ENCODE measurements at regions not wholly inside any gene's neighbourhood (a gene's known extent, or its start where the extent isn't known, plus 50 kb on each side); places are given as distances from the start of the nearest gene placed in this dataset.

DNA sequence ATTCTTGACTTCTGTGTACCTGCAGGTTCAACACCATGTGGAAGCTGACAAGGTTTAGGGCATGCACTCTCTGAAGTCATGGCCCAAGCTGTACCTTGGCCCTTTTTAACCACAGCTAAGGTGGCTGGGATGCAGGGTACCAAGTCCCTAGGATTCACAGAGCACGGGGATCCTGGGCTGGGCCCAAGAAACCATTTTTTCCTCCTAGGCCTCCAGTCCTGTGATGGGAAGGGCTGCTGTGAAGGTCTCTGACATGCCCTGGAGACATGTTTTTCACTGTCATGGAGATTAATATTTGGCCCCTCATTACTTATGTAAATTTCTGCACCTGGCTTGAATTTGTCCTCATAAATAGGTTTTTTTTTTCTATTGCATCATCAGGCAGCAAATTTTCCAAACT, 937.5 kb upstream of the ROBO1 start:
- ATAC-seq, result no peak
- Histone ChIP-seq H3K9me3 (no peaks in the 10 kb centered on the region), H3K4me3 (no peak overlapping the region), H3K4me1 (no peaks in the 10 kb centered on the region), H3K27ac (no peak overlapping the region), H3K36me3 (no peaks in the 10 kb centered on the region), H3K27me3 (peaks cover 5% of the 10 kb centered on the region)
- TF ChIP-seq, protein P1, sequence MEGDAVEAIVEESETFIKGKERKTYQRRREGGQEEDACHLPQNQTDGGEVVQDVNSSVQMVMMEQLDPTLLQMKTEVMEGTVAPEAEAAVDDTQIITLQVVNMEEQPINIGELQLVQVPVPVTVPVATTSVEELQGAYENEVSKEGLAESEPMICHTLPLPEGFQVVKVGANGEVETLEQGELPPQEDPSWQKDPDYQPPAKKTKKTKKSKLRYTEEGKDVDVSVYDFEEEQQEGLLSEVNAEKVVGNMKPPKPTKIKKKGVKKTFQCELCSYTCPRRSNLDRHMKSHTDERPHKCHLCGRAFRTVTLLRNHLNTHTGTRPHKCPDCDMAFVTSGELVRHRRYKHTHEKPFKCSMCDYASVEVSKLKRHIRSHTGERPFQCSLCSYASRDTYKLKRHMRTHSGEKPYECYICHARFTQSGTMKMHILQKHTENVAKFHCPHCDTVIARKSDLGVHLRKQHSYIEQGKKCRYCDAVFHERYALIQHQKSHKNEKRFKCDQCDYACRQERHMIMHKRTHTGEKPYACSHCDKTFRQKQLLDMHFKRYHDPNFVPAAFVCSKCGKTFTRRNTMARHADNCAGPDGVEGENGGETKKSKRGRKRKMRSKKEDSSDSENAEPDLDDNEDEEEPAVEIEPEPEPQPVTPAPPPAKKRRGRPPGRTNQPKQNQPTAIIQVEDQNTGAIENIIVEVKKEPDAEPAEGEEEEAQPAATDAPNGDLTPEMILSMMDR (IDR thresholded peaks at IDR 0.05), result no peak
- TF ChIP-seq EP300 (IDR thresholded peaks at IDR 0.05), result no peak
- TF ChIP-seq POLR2AphosphoS5 (IDR thresholded peaks at IDR 0.05), result no peak
- TF ChIP-seq POLR2A (IDR thresholded peaks at IDR 0.05), result no peak
- 67 to 100% methylated on average over 1 of the region's 1 CpG for WGBS, 2 donors (ENCODE audit: low coverage in 1 of 2)

- H3K27ac ChIP-seq, result no peak overlapping the region
- no peaks in the 10 kb centered on the region for H3K27me3 ChIP-seq
- H3K4me3 ChIP-seq, result no peak overlapping the region
- H3K36me3 ChIP-seq, result no peaks in the 10 kb centered on the region
- H3K4me1 ChIP-seq, result no peaks in the 10 kb centered on the region
- 71% methylated on average over 1 of the region's 1 CpG for WGBS, 2 donors (ENCODE audit: low coverage in 1 of 2)
- H3K9me3 ChIP-seq, result no peaks in the 10 kb centered on the region
- TF ChIP-seq EP300 (IDR thresholded peaks at IDR 0.05) (no peak), POLR2A (IDR thresholded peaks at IDR 0.05) (no peak), POLR2AphosphoS5 (IDR thresholded peaks at IDR 0.05) (no peak)
- TF ChIP-seq, protein P1 (IDR thresholded peaks at IDR 0.05), result no peak
- ATAC-seq, result no peak
Measured at GRCh38 chr3:80701349-80701748, 933.6 kb upstream of the ROBO1 start.

DNA sequence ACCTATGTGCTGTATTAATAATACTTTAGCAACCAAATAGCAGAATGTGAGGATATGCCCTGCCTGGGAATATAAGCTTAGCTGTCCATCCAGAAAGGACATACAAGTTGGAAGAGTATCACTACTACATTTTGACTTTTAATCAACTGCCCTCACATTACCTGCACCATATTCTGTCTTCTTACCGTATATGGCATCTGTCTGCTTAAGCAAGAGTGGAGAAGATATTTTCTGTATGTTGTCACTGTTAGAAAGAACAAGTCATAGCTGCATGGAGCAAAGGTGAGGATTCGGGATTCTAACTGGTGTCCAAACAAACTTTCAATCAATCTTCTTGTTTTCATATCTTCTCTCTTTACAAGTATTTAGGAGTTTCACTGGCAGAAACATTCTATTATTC, 929.5 kb upstream of the ROBO1 start:
- no peaks in the 10 kb centered on the region for H3K36me3 ChIP-seq
- 66 to 67% methylated on average over 2 of the region's 2 CpGs for WGBS, 2 donors (ENCODE audit: low coverage in 1 of 2)

GRCh38 chr3:80696280-80696679, 928.5 kb upstream of the ROBO1 start:
- no peaks in the 10 kb centered on the region for H3K4me1 ChIP-seq
- no peak for ATAC-seq
- no peaks in the 10 kb centered on the region for H3K9me3 ChIP-seq
- no peak overlapping the region for H3K4me3 ChIP-seq
- no peak overlapping the region for H3K27ac ChIP-seq
- 40 to 54% methylated on average over 2 of the region's 2 CpGs for WGBS, 2 donors (ENCODE audit: low coverage in 1 of 2)
- H3K36me3 ChIP-seq, result no peaks in the 10 kb centered on the region
- TF ChIP-seq, protein P1 (IDR thresholded peaks at IDR 0.05), result no peak
- no peak for TF ChIP-seq EP300 (IDR thresholded peaks at IDR 0.05)
- no peak for TF ChIP-seq POLR2A (IDR thresholded peaks at IDR 0.05)
- TF ChIP-seq POLR2AphosphoS5 (IDR thresholded peaks at IDR 0.05), result no peak
- no peaks in the 10 kb centered on the region for H3K27me3 ChIP-seq

More for the DNA sequence above, 929.5 kb upstream of the ROBO1 start:
- ATAC-seq, result no peak
- TF ChIP-seq POLR2A (IDR thresholded peaks at IDR 0.05) (no peak), POLR2AphosphoS5 (IDR thresholded peaks at IDR 0.05) (no peak), EP300 (IDR thresholded peaks at IDR 0.05) (no peak)
- TF ChIP-seq, protein P1 (IDR thresholded peaks at IDR 0.05), result no peak
- no peaks in the 10 kb centered on the region for H3K9me3 ChIP-seq
- H3K27ac ChIP-seq, result no peak overlapping the region
- H3K27me3 ChIP-seq, result no peaks in the 10 kb centered on the region
- H3K4me1 ChIP-seq, result no peaks in the 10 kb centered on the region
- H3K4me3 ChIP-seq, result no peak overlapping the region

DNA sequence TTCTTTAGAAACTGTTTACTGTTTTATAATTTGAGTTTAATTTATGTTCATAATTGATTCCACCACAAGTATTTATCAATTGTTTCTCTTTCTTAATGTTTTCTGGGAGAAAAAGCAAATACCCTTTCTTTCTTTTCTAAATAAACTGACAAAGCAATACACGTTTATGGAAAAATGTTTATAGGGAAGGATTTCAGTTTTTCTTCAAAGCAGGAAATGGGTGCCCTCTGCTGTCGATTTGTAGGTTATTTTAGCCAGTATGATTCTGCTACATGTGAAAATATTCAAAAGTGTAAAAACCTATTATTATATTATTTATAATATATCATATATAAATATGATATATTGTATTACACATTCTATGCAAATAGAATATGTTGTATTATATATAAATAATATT, 921.0 kb upstream of the ROBO1 start:
- no peak overlapping the region for H3K4me3 ChIP-seq
- H3K36me3 ChIP-seq, result no peaks in the 10 kb centered on the region
- WGBS, 2 donors (ENCODE audit: low coverage in 1 of 2), result 1 to 3% methylated on average over 2 of the region's 2 CpGs
- no peak overlapping the region for H3K27ac ChIP-seq
- no peaks in the 10 kb centered on the region for H3K27me3 ChIP-seq
- no peak for ATAC-seq
- TF ChIP-seq, protein P1 (IDR thresholded peaks at IDR 0.05), result no peak
- no peak for TF ChIP-seq POLR2A (IDR thresholded peaks at IDR 0.05)
- TF ChIP-seq EP300 (IDR thresholded peaks at IDR 0.05), result no peak
- TF ChIP-seq POLR2AphosphoS5 (IDR thresholded peaks at IDR 0.05), result no peak
- no peaks in the 10 kb centered on the region for H3K9me3 ChIP-seq
- H3K4me1 ChIP-seq, result no peaks in the 10 kb centered on the region

Measured in gastroesophageal sphincter (tissue), 4 donors.